ENCODE measurements at regions not wholly inside any gene's neighbourhood (a gene's known extent, or its start where the extent isn't known, plus 50 kb on each side); places are given as distances from the start of the nearest gene placed in this dataset.

DNA sequence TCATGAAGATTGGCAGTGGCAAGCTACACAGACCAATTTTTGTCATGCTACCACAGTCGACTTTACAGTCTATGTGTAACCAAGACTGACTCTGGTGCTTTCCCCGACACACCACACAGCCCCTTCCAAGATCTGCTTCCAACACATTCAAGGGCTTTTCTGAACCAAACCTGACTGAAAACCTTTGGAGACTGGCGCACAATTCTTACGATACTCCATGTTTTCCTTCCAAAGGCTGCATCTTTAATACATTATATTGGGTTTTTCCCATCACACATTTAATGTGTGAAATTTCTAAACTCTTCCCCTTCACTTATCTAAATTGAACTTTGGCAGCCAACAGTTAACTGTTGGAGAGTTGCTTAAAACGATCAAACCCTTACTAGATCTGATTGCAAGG lies 127.7 kb upstream of the SOX5 start:
- no peak overlapping the region for H3K9ac ChIP-seq (ENCODE audit: low read length in 3 of 3)
- intact Hi-C loops (cut with DNase I), result no loop called here
- H3K36me3 ChIP-seq (ENCODE audit: control insufficient read depth in 2 of 3, insufficient read depth in 3 of 3, low read length in 3 of 3), result no peaks in the 10 kb centered on the region
- no peaks in the 10 kb centered on the region for H3K4me1 ChIP-seq (ENCODE audit: control insufficient read depth in 2 of 3, insufficient read depth in 2 of 3, low read depth in 1 of 3, low read length in 3 of 3)
- TF ChIP-seq CTCF (IDR thresholded peaks at IDR 0.05; ENCODE audit: borderline replicate concordance, extremely low read depth, insufficient read depth), result no peak
- H3K9me3 ChIP-seq (ENCODE audit: control insufficient read depth in 2 of 3, insufficient read depth in 1 of 3, low read length in 3 of 3), result no peaks in the 10 kb centered on the region
- no peak for FAIRE-seq
- H3K27ac ChIP-seq (ENCODE audit: low read depth in 2 of 2, low read length in 2 of 2), result no peak overlapping the region
- H3K4me3 ChIP-seq (ENCODE audit: low read length in 3 of 3), result no peak overlapping the region
- no peak for DNase-seq
- no peaks in the 10 kb centered on the region for H3K27me3 ChIP-seq (ENCODE audit: control insufficient read depth, insufficient read depth, low read length)

DNA sequence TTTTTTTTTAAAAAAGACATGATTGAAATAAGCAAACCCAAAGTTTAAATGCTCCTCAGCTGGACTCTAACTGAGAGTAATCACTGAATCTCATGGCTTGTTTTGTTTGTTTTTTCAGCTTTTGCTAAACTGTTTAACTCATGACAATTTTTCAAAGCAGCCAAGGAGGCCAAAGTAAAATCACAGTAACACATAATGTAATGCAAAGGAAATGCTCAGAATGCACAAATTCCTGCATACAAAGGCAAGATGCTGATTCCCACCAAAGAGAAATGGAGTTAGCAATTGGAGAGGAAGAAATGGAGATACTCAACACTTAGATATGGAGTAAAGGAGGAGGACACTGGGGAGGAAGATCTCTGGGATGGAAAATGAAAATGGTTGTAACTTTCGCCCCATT lies 126.2 kb upstream of the SOX5 start:
- intact Hi-C loops (cut with DNase I), result no loop called here
- DNase-seq (peak in 1 of 5 donors; percentile 24), FAIRE-seq (no peak)
- no peaks in the 10 kb centered on the region for H3K4me1 ChIP-seq (ENCODE audit: control insufficient read depth in 2 of 3, insufficient read depth in 2 of 3, low read depth in 1 of 3, low read length in 3 of 3)
- no peak for TF ChIP-seq CTCF (IDR thresholded peaks at IDR 0.05; ENCODE audit: borderline replicate concordance, extremely low read depth, insufficient read depth)
- H3K36me3 ChIP-seq (ENCODE audit: control insufficient read depth in 2 of 3, insufficient read depth in 3 of 3, low read length in 3 of 3), result no peaks in the 10 kb centered on the region
- no peaks in the 10 kb centered on the region for H3K27me3 ChIP-seq (ENCODE audit: control insufficient read depth, insufficient read depth, low read length)
- H3K9me3 ChIP-seq (ENCODE audit: control insufficient read depth in 2 of 3, insufficient read depth in 1 of 3, low read length in 3 of 3), result no peaks in the 10 kb centered on the region
- H3K27ac ChIP-seq (ENCODE audit: low read depth in 2 of 2, low read length in 2 of 2), result no peak overlapping the region
- H3K9ac ChIP-seq (ENCODE audit: low read length in 3 of 3), result no peak overlapping the region
- no peak overlapping the region for H3K4me3 ChIP-seq (ENCODE audit: low read length in 3 of 3)

DNA sequence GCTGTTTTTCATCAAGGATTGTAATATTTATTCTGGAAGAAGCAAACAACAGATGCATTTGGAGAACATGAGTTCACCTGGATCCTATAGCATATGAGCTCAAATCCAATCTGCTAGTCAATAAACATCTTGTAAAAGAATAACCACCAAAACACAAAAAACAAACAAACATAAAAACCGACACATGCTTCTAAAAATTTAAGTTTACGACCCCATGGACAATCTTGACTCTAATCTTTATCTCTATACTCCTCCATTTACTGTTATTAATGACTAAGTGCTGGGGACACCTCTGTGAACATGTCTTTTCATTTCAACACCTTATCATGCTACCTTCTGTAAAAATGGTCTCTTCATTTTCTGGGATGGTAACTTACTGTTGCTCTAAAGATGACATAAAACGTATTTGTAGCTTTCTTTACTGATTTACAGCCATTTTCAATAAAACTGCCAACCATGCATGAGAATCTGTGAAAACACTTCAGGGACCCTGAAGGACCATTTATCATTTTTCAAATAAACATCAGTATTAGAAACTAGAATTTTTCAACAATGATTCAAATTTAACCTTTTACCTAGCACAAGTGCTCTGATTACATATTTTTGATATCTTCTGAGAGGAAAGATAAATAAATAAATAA lies 123.8 kb upstream of the SOX5 start:
- TF ChIP-seq CTCF (IDR thresholded peaks at IDR 0.05; ENCODE audit: borderline replicate concordance, extremely low read depth, insufficient read depth), result no peak
- no peak for FAIRE-seq

GRCh38 chr12:24072302-24072701 lies 122.8 kb upstream of the SOX5 start:
- TF ChIP-seq CTCF (IDR thresholded peaks at IDR 0.05; ENCODE audit: borderline replicate concordance, extremely low read depth, insufficient read depth), result no peak
- H3K4me3 ChIP-seq (ENCODE audit: low read length in 3 of 3), result no peak overlapping the region
- H3K36me3 ChIP-seq (ENCODE audit: control insufficient read depth in 2 of 3, insufficient read depth in 3 of 3, low read length in 3 of 3), result no peaks in the 10 kb centered on the region
- H3K9ac ChIP-seq (ENCODE audit: low read length in 3 of 3), result no peak overlapping the region
- intact Hi-C loops (cut with DNase I), result no loop called here
- H3K27ac ChIP-seq (ENCODE audit: low read depth in 2 of 2, low read length in 2 of 2), result no peak overlapping the region
- DNase-seq (no peak), FAIRE-seq (no peak)
- H3K27me3 ChIP-seq (ENCODE audit: control insufficient read depth, insufficient read depth, low read length), result no peaks in the 10 kb centered on the region
- H3K9me3 ChIP-seq (ENCODE audit: control insufficient read depth in 2 of 3, insufficient read depth in 1 of 3, low read length in 3 of 3), result no peaks in the 10 kb centered on the region
- no peaks in the 10 kb centered on the region for H3K4me1 ChIP-seq (ENCODE audit: control insufficient read depth in 2 of 3, insufficient read depth in 2 of 3, low read depth in 1 of 3, low read length in 3 of 3)

More for the DNA sequence above, 123.8 kb upstream of the SOX5 start:
- DNase-seq, result no peak
- no peaks in the 10 kb centered on the region for H3K36me3 ChIP-seq (ENCODE audit: control insufficient read depth in 2 of 3, insufficient read depth in 3 of 3, low read length in 3 of 3)
- no peaks in the 10 kb centered on the region for H3K27me3 ChIP-seq (ENCODE audit: control insufficient read depth, insufficient read depth, low read length)
- H3K9me3 ChIP-seq (ENCODE audit: control insufficient read depth in 2 of 3, insufficient read depth in 1 of 3, low read length in 3 of 3), result no peaks in the 10 kb centered on the region
- no peaks in the 10 kb centered on the region for H3K4me1 ChIP-seq (ENCODE audit: control insufficient read depth in 2 of 3, insufficient read depth in 2 of 3, low read depth in 1 of 3, low read length in 3 of 3)
- no peak overlapping the region for H3K27ac ChIP-seq (ENCODE audit: low read depth in 2 of 2, low read length in 2 of 2)
- no peak overlapping the region for H3K9ac ChIP-seq (ENCODE audit: low read length in 3 of 3)
- no peak overlapping the region for H3K4me3 ChIP-seq (ENCODE audit: low read length in 3 of 3)
- intact Hi-C loops (cut with DNase I), result no loop called here

All from kidney (tissue), 13 donors.